Vagina (tissue), 2 donors: ENCODE measurements at regions not wholly inside any gene's neighbourhood (a gene's known extent, or its start where the extent isn't known, plus 50 kb on each side); places are given as distances from the start of the nearest gene placed in this dataset.

ENCODE experiments used
- CTCF ChIP-seq, 3 experiments: fragments of 450-650 bp in 2 of 3; fragments of 200-600 bp in 1 of 3; sonication (generic) in 1 of 3; IDR thresholded peaks; one replicate each; pipeline ENCODE4 v1.5.1; 2017 to 2019; ENCODE audit warnings: antibody characterized with exemption in 3 of 3, mild to moderate bottlenecking in 2 of 3, moderate library complexity in 2 of 3
- POLR2AphosphoS5 ChIP-seq, 2 donors: sonication (generic); formaldehyde crosslinking; IDR thresholded peaks; one replicate each; pipeline ENCODE4 v1.9.0; 2017; ENCODE audit warnings: antibody characterized with exemption in 2 of 2, mild to moderate bottlenecking in 2 of 2, low read depth in 1 of 2; ENCODE audit not compliant: insufficient read depth in 1 of 2

- TF ChIP-seq CTCF (IDR thresholded peaks at IDR 0.05) (no peak), POLR2AphosphoS5 (IDR thresholded peaks at IDR 0.05; ENCODE audit: insufficient read depth in 1 of 2, low read depth in 1 of 2) (no peak)
Measured at GRCh38 chr12:116408489-116409250, 131.2 kb upstream of the MED13L start.
